HG03520 (cell line): ENCODE measurements at regions not wholly inside any gene's neighbourhood (a gene's known extent, or its start where the extent isn't known, plus 50 kb on each side); places are given as distances from the start of the nearest gene placed in this dataset.

Experiments used
- ATAC-seq: cut with Tn5 transposase; IDR thresholded peaks from one replicate; pipeline ENCODE4 v1.9.1; 2021; ENCODE audit warnings: mild to moderate bottlenecking, moderate library complexity; ENCODE audit not compliant: unreplicated experiment

DNA sequence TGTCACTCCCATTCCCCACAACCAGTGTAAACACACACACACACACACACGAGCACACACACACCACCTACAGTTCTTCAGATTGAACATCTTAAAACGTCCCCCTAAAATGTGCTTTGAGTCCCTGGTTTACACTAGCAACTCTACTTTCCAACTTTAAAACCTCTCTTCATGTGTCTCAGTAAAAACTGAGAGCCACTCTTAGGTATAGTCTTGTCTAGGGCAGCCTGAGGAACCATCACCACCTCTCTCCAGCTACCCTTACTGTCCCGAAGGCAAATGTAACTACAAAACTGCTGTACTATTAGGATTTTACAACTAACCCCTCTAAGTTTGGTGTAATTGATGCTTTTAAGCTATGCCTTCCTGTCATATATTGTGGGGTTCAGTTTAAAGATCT is 1501.6 kb upstream of the MIR17HG start:
- no peak for ATAC-seq

DNA sequence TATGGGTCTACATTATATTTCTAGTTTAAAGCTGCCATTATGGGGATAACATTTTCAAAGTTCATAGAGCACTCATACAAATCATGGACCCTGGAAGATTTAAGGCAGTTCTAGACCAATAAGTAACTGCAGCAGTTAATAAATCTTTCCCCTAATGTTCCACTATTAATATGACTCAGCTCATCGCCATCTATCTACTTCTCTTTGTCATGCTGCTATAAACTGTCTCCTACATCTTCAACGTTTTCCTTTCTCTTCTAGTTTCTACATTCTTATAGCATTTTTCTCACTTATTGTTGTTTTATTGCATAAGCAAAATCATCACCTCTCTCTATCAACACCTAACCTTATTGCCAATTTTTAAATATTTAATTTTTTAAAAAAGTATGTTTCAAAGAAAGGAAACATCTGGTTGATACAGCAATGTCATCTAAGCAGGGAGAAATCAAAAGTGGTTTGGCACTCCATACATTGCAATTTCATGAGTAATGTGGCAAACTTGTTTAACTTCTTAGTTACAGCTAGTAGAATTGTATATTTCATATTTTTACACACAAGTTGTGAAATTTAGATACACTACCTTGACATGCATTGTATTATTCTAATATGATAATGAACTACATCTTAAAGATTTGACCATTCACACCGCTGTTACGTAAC is 1500.4 kb upstream of the MIR17HG start:
- ATAC-seq: no peak

DNA sequence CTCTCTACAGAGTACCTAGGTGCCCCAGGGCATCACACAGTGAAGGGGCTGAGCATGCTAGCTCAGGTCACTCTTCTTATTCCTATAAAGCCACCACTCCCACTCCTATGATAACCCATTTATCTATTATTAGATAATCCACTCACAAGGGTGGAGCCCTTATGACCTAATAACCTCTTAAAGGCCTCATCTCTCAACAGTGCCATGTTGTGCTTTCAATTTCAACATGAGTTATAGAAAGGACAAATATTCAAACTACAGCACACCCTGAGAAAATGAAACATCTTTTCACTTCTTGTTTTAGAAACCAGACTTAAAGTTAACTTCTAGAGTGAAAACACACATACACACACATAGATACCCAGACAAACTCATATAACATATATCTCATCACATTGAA is 1494.9 kb upstream of the MIR17HG start:
- ATAC-seq: no peak

DNA sequence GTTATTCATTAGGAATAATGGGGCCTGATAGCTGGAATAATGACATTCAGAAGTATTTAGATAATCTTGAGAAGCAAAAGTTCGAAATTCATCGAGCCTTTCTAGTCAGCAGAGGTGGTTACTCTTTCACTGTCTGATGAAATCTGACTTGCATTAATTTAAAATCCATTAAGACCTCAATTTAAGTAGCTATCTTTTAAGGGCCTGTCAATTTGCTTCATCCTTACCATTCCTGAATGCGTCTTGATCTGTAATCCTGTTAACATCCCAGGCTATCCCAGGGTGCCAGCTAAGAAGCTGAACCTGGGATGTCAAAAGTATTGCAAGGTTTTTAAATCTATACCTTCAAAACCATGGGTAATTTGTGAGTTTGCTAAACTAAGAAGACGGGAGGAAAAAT is 1491.0 kb upstream of the MIR17HG start:
- ATAC-seq: no peak

DNA sequence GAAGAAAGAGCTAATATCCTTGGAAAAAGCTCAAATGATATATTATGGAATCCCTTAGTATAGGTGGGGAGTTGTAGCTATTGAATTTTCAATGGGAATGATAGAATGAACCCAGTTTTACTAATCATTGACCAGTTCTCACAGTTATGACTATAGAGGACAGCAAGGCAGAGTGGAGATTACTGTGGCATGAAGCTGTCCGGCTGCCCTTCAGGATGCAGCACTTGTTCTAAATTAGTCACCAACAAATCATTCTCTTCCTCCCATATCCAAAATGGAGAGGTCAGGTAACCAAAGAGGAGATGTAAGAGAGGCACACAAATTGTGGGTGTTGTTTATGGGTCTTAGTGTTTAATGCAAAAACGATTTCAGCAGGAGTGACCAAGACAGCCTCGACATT is 1490.0 kb upstream of the MIR17HG start:
- ATAC-seq: no peak

DNA sequence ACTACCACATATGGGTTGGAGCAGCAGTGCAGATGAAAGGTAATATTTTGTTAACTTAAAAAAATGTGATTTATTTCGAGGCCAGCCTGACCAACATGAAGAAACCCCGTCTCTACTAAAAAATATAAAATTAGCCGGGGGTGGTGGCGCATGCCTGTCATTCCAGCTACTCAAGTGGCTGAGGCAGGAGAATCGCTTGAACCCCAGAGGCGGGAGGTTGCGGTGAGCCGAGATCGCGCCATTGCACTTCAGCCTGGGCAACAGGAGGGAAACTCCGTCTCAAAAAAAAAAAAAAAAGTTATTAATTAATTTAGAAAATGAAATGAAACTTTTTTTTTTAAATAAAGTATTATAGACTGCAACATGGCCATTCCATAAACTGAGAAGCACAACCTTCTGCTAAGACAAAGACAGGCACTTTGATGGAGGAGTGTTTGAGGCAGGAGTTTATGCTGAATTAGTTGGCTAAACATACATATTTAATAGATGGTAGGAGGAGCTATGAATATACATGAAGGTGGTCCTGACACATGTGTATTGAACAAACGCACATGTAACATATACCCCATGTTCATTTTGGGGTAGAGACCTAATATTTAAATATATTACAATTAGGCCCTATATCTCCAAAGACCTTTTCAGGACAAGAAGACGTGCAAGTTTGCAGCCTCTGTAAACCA is 1485.3 kb upstream of the MIR17HG start:
- ATAC-seq: no peak

DNA sequence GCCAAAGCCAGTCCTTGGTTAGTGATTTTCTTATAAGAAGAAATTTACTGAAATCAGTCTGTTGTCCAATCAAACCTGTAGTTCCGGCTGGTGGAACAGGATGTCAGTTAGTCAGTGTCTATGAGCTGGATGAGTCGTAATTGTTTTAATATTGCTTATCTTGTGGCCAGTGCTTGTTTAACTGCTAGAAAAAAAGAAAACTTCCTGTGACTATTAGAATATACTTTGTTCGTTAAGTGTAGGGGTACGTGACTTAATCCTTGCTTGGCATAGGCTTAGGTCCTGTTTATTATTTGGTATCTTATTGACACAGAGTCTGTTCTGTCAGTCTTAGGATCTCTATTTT is 1484.8 kb upstream of the MIR17HG start:
- no peak for ATAC-seq

DNA sequence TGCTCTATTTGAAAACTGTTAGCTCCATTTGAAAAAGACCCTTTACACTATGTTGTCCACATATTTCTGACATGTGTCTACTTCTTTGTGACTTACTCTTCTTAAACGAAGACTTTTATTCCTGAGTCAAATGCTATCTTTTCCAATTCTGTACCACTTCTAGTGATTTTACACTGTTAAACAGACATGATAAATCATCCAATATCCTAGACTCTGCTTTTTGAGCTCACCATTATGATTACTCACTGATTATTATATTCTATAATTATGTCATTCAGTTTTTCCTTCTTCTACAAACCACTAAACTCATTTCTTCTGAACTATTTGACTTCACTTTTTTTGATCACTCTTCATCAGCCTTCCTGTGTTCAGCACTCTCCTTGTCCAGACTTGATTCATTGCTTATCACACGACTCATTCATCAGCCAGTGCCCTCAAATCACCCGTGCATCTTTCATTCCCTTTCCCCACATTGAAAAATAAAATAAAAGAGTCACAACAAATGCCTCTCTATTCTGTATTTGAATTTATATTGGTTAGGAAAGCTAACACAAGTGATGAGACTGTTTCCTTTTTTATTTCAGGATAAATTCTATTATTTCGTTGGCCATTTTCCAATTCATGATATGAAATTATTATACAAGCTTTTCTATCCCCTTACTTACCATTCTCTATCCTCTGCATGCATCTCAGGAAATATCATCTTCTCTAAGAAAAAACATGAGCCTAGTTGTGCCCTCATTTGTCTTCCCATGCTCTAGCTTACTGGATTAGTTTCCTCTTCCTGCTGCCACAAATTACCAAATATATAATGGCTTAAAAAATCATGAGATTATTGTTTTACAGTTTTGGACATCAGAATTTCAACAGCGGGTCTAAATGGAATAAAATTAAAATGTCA is 1482.1 kb upstream of the MIR17HG start:
- ATAC-seq: no peak

DNA sequence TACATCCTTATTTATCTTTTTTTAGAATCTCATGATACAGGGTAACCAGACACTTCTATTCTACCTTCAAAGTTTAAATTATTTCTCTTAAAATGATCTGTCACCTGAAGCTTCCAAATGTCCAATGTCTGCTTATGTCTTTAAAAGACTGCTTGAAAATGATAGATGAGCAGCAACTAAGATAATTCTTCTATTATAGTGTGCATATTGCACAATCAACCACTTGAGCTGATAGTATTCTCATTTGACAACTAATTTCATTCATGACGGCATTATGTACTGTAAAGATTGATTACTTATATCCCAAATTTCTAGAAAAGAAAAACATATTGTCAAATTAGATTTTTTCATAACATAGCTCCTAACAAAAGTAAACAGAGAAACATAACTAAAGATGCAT is 1478.2 kb upstream of the MIR17HG start:
- no peak for ATAC-seq

DNA sequence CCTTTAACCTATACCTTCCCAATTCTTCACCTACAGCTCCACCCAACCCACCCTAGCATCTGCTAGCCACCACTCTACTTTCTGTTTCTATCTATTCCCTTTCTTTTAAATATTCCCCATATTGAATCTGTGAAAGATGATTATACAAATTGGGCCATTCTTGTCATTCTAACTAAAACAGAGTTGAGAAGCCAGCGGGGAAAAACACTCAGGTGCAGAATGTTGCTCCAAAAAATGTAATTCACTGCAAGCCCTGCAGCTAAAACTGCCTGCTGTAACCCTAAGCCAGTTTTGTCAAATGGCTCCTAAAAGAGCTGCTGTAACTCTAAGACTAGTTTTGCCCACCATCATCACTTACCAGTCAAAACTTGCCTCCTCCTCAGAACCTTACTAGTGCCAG is 1468.6 kb upstream of the MIR17HG start:
- ATAC-seq: no peak

DNA sequence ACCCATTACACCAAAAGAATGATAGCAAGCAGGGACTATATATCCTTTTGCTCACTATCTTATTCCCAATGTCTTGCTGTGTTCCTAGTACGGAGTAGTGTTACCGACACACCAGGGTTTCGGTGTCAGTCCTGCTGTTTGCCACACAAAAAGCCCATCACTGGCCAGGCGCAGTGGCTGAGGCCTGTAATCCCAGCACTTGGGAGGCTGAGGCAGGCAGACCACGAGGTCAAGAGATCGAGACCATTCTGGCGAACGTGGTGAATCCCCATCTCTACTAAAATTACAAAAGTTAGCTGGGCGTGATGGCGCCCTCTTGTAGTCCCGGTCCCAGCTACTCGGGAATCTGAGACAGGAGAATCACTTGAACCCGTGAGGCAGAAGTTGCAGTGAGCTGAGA is 1467.3 kb upstream of the MIR17HG start:
- ATAC-seq: no peak

DNA sequence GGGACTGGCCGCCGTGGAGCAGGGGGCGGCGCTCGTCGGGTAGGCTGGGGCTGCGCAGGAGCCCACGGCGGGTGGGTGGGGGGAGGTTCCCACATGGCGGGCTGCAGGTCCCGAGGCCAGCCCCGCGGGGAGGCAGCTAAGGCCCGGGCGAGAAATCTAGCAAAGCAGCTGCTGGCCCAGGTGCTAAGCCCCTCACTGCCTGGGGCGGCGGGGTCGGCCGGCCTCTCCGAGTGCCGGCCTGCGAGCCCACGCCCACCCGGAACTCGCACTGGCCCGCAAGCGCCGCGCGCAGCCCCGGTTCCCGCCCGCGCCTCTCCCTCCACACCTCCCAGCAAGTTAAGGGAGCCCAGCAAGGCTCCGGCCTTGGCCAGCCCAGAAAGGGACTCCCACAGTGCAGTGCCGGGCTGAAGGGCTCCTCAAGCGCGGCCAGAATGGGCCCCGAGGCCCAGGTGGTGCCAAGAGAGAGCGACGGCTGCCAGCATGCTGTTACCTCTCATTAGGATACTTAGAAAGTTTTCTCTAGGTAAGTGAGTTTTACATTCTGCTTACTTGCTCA is 1463.5 kb upstream of the MIR17HG start:
- no peak for ATAC-seq

DNA sequence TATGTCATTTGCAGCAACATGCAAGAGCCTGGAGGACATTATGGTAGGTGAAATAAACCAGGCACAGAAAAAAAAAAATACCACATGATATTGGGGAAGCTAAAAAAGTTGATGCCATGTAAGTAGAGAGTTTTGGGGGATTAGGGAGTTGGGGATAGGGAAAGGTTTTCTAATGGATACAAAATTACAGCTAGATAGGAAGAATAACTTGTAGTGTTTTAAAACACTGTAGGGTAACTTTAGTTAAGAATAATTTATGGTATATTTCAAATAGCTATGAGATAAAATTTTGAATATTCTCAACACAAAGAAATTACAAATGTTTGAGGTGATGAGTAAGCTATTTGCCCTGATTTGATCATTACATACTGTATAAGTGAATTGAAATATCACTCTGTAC is 1456.7 kb upstream of the MIR17HG start:
- no peak for ATAC-seq

DNA sequence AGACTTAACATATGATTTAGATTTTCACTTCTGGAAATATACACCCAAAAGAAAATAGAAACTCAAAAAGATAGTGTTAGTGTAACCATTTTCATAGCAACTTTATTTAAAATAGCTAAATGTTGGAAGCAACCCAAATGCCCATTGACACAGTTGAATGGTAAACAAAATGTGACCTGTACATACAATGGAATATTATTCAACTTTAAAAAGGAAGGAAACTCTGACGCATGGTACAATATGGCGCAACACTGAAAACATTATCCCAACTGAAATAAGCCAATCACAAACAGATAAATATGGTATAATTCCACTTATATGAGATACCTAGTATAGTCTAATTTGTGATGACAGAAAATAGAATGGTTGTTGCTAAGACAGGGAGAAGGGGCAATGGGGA is 1456.1 kb upstream of the MIR17HG start:
- no peak for ATAC-seq

DNA sequence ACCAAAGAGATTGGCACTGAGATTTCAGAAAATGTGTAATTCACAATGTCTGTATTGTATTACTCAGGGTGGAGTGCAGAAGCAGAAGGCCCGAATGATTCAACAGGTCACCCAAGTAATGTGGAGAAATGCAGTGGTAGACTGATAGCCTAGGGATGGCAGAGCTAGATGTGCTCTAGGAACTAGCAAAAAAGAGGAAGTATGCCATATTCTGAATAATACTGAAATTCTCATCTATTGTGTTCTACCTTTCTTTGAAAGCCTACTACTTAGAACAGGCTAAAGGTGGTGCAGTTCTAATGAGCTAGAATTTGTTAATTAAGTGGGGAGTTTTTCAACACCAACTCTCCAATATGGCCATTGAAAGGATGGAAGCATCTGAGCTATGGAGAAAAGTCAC is 1449.8 kb upstream of the MIR17HG start:
- ATAC-seq: peak; percentile 63

DNA sequence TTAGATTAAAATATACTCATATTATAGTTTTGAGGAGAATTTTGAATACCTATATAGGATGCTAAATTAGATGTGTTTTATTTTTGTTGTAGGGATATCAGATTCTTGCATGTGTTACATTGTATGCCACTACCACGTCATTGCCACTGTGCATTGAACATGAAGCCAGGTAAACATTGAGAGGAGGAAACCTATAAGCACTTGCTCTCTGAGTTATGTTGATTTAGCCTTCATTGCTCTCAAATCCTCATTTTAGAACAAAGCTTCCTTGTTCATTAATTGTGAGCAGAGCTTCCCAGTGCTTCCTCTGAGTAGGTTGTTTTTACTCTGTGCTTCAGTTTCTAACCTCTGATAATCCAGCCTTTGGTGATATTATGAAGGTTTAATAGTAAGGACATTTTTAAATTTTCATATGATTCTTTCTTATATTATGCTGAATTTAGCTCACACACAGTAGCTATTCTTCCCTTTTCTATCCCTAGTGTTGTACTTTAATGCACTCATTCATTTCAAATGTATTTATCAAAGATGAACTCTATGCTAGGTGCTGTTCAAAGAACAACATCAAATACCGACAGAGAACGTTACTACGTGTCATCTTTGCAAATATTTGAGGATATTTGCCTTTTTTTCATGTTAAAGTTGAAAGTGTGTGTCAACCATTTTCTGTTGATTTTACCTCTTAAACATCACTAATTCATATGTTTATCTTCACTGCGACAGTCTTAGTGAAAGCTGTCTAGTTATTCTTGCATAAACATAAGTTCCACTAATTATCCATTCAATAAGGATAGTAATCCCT is 1448.0 kb upstream of the MIR17HG start:
- no peak for ATAC-seq

DNA sequence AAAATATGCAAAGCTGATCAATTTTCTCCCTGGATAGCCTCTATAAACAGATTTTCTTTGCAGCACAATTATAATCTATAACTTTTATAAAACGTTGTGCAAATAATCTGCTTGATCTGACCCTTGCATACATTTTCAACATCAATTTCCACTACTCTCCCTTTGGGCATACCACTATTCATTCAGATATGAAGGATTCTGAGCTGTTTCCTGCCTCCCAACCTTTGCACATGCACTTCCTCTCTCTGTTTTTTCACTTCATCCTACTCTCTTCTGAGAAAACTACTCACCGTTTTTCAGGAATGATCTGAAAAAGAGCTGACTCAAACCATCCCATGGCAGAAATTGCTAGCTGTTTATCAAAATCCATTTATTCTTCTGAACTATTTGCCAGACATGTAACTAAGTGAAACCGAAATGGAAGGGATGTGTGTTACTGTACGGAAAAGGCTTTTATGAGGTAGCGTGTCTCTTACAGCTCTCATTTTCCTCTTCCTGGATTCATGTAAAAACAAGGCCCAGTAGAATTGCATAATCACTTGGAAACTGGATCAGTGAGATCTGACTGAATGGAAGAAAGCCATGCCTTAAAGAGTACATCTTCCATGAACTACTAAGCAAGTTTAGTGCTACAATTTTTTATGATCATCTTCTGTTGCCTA is 1447.3 kb upstream of the MIR17HG start:
- ATAC-seq: no peak

DNA sequence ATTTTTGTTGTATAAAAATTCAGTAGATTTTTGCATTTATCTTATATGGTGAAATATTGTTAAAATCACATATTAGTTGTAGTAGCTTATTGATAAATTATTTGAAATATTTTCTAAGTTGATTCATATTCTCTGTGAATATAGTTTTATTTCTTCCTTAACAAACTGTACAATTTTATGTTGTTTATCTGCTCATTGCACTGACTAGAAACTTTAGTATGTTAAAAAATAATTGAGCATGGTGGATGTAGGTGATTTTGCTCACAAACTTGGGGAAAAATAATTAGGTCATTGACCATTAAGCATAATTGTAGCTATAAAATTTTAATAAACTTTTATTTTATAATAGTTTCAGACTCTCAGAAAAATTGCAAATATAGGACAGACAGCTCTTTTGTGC is 1445.3 kb upstream of the MIR17HG start:
- ATAC-seq: no peak

DNA sequence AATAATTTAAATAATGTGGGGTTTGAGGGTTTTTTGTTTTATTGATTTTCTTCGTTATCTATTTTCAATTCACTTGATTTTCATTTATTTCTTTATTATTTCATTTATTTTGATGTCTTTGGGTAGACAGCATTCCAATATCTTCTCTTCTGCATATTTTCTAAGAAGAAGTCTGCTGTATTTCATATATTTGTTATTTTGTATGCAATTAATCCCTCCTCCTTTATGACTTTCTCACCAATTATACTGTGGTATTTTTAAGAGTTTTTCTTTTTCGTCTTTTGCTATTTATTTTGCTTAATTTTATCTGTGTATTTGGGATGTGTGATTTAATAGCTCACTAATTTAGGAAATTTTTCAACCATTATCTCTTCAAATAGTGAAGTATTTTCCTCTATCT is 1444.4 kb upstream of the MIR17HG start:
- ATAC-seq: no peak

DNA sequence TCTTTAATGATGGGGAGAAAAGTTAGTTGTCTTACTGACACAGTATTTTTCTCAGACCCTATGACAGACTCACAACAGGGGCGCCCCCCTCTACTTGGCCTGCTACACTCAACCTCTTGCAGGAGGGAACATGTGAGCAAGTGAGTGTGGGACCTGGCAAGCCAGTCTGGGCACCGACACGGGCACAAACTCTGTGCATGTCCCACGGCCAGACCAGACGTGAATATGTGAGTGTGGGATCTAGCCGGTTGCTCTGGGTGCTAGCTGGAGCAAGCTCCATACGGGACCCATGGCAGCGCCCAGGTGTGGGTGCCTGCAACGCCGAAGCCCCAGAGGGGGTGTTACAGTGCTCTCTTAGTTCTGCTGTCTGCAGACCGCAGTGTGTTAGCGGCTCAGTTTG is 1437.3 kb upstream of the MIR17HG start:
- no peak for ATAC-seq
